DND-41 (cell line): ENCODE measurements at regions not wholly inside any gene's neighbourhood (a gene's known extent, or its start where the extent isn't known, plus 50 kb on each side); places are given as distances from the start of the nearest gene placed in this dataset.

Experiments
- ATAC-seq: fragments of 200-7000 bp; cut with Tn5 transposase; 3 replicates; pipeline ENCODE4 v1.9.1; 2021; ENCODE audit warnings: low read depth; ENCODE audit not compliant: insufficient read depth
- DNase-seq: peaks from one replicate; pipeline ENCODE4 v3.0.0-alpha.2; 2020
- H2AFZ ChIP-seq: 2 replicates; pipeline ENCODE4 v1.6.0; 2012; ENCODE audit warnings: low read depth, low read length
- H3K27ac ChIP-seq: 2 replicates; pipeline ENCODE4 v1.5.1; 2012; ENCODE audit warnings: low read length, inconsistent platforms
- H3K27me3 ChIP-seq: fragments of 200-600 bp; sonication (generic); 2 replicates; pipeline ENCODE4 v1.6.0; 2012; ENCODE audit warnings: low read length, mild to moderate bottlenecking, inconsistent platforms; ENCODE audit not compliant: insufficient read depth, poor library complexity
- H3K36me3 ChIP-seq: 2 replicates; pipeline ENCODE4 v1.5.1; 2012; ENCODE audit warnings: low read length, inconsistent platforms; ENCODE audit not compliant: insufficient read depth
- H3K4me1 ChIP-seq: 2 replicates; pipeline ENCODE4 v1.5.1; 2012; ENCODE audit warnings: mild to moderate bottlenecking, low read length; ENCODE audit not compliant: insufficient read depth
- H3K4me2 ChIP-seq: 2 replicates; pipeline ENCODE4 v1.6.0; 2012; ENCODE audit warnings: mild to moderate bottlenecking, moderate library complexity, low read length, inconsistent platforms; ENCODE audit not compliant: insufficient read depth
- H3K4me3 ChIP-seq, 2 experiments: fragments of 200-600 bp in 1 of 2; shearing (Covaris generic) in 1 of 2; 2 replicates each; pipeline ENCODE4 v1.5.1; 2012 to 2016; ENCODE audit warnings: inconsistent platforms in 2 of 2, low read length in 2 of 2, mild to moderate bottlenecking in 2 of 2, low read depth in 1 of 2, moderate library complexity in 1 of 2
- H3K79me2 ChIP-seq: 2 replicates; pipeline ENCODE4 v1.6.0; 2012; ENCODE audit warnings: low read length, inconsistent platforms; ENCODE audit not compliant: insufficient read depth
- H3K9ac ChIP-seq: 2 replicates; pipeline ENCODE4 v1.6.0; 2012; ENCODE audit warnings: low read depth, mild to moderate bottlenecking, inconsistent platforms, low read length, moderate library complexity
- H3K9me3 ChIP-seq: 2 replicates; pipeline ENCODE4 v1.5.1; 2012; ENCODE audit warnings: low read length, moderate library complexity, mild to moderate bottlenecking, inconsistent platforms; ENCODE audit not compliant: insufficient read depth, severe bottlenecking
- H4K20me1 ChIP-seq: 2 replicates; pipeline ENCODE4 v1.6.0; 2012; ENCODE audit warnings: low read length; ENCODE audit not compliant: insufficient read depth
- CTCF ChIP-seq: IDR thresholded peaks from 2 replicates; pipeline ENCODE4 v1.5.1; 2012; ENCODE audit warnings: borderline replicate concordance, low read length, moderate library complexity, mild to moderate bottlenecking; ENCODE audit not compliant: poor library complexity, severe bottlenecking; ENCODE audit errors: extremely low read depth
- EZH2 ChIP-seq: IDR thresholded peaks from 3 replicates; pipeline ENCODE4 v1.6.1; 2012; ENCODE audit warnings: borderline replicate concordance, low read depth, mild to moderate bottlenecking, moderate library complexity, low read length, inconsistent platforms; ENCODE audit not compliant: severe bottlenecking

GRCh38 chr1:38784452-38785284 lies 74.9 kb downstream of the RRAGC start:
- Histone ChIP-seq H3K79me2 (no peaks in the 10 kb centered on the region), H3K4me1 (no peaks in the 10 kb centered on the region), H3K4me3 (no peak overlapping the region), H4K20me1 (no peaks in the 10 kb centered on the region), H2AFZ (no peak overlapping the region), H3K27me3 (peaks cover 20% of the 10 kb centered on the region), H3K27ac (no peak overlapping the region), H3K9ac (no peak overlapping the region), H3K36me3 (no peaks in the 10 kb centered on the region), H3K9me3 (no peaks in the 10 kb centered on the region), H3K4me2 (no peak overlapping the region)
- TF ChIP-seq EZH2 (no peak), CTCF (no peak)
- DNase-seq (no peak), ATAC-seq (no peak)

DNA sequence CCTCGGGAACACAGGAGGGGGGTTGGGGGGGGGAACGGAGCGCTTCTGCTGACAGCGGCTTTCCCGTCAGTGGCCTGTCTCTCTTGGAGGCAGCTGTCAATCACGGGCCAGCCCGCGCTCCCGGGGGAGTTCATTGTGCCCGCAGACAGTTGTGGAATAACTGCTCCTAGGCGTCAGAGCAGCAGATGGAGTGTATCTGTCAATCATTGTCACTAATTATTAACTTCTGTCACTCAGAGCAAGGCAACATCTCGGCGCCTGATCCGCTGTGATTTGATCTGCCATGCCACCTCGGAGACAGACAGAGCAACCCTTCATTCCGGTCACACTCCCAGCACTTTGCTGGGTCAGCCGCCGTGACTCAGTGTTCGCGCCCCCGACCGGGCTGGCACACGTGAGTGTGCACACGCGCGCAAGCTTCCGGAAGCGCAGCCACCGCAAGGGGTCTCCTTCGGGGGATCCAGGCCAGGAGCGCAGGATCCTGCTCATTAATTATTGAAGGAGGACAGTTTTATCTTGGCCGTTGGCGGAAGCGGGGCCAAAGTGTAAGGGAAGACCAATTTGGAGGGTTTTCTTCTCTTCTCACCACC lies 75.8 kb downstream of the RRAGC start:
- H3K9me3 ChIP-seq = no peaks in the 10 kb centered on the region
- H4K20me1 ChIP-seq = no peaks in the 10 kb centered on the region
- no peaks in the 10 kb centered on the region for H3K79me2 ChIP-seq
- H2AFZ ChIP-seq = no peak overlapping the region
- H3K4me2 ChIP-seq = no peak overlapping the region
- H3K27me3 ChIP-seq = peaks cover 20% of the 10 kb centered on the region
- H3K36me3 ChIP-seq = no peaks in the 10 kb centered on the region
- TF ChIP-seq CTCF = no peak
- TF ChIP-seq EZH2 = no peak
- no peak overlapping the region for H3K4me3 ChIP-seq
- ATAC-seq (no peak), DNase-seq (no peak)
- no peak overlapping the region for H3K27ac ChIP-seq
- no peaks in the 10 kb centered on the region for H3K4me1 ChIP-seq
- H3K9ac ChIP-seq = no peak overlapping the region

DNA sequence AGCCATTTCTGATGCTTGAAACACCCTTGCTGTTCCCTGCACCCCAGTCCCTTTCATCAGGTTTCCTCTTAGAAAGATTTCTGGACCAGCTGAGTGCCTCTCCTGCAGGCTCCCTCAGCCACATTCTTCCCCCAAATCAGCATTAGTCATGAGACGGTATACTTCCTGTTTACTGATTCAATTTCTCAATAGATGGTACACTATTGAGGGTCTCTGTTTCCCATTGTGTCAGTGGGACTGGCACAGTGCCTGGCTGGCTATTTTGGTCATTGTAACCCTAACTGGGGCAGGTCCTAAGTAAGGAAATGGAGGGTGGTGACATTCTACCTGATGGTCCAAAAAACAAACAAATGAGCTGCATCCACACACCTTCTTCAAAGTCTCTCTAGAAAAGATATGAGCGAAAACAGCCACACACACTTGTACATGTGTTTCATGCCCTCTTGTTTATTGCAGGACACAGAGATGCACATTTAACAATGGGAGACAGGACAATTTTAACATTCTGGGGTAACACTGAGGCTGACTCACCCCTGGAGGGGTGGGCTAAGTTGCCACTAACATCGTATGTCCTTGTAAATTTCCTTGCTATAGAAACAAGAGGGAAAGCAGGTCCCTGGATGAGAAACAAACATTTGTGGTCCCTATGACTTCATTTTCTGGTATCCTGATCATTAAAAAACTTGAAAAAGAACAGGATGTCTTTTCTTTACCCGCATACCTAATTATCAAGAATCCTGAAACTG lies 77.5 kb downstream of the RRAGC start:
- no peaks in the 10 kb centered on the region for H3K79me2 ChIP-seq
- no peak overlapping the region for H3K4me2 ChIP-seq
- no peaks in the 10 kb centered on the region for H3K36me3 ChIP-seq
- no peak overlapping the region for H3K9ac ChIP-seq
- ATAC-seq (no peak), DNase-seq (no peak)
- H3K9me3 ChIP-seq = no peaks in the 10 kb centered on the region
- H3K4me1 ChIP-seq = no peaks in the 10 kb centered on the region
- H4K20me1 ChIP-seq = no peaks in the 10 kb centered on the region
- H3K27me3 ChIP-seq = peaks cover 24% of the 10 kb centered on the region
- H3K27ac ChIP-seq = no peak overlapping the region
- H3K4me3 ChIP-seq = no peak overlapping the region
- TF ChIP-seq EZH2 (no peak), CTCF (no peak)
- no peak overlapping the region for H2AFZ ChIP-seq
